NCI-H1105 treated with DMSO at 0.1 percent for 48 hours (cell line): ENCODE measurements at regions not wholly inside any gene's neighbourhood (a gene's known extent, or its start where the extent isn't known, plus 50 kb on each side); places are given as distances from the start of the nearest gene placed in this dataset.
A peak's percentile ranks its signal among the peaks of the same experiment; 100 is the strongest.

Experiments
- DNase-seq: peaks from one replicate; lab custom pipeline; 2025; lab: John Stamatoyannopoulos, UW

DNA sequence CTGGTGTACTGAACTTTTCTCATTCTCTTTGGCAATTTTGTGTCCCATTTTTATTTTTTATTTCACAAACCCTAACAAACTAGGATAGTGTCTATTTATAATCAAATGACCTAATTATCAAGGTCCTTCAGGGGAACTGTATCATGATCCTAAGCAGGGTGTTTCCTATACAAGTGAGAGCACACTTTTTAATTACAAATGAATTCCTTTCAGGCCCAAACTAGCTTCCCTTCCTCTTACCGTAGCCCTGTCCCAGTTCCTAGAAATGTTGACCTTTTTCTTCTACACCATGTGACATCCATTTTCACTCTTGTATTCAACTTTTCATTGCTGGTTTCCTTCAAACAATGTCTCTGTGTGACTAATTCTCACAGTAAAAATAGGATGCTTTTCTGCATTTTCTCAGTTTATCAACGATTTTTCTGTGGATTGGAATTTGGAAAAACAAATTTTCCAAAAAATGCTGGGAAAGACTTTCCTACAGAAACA lies 411.4 kb downstream of the CCDC91 start:
- no peak for DNase-seq

DNA sequence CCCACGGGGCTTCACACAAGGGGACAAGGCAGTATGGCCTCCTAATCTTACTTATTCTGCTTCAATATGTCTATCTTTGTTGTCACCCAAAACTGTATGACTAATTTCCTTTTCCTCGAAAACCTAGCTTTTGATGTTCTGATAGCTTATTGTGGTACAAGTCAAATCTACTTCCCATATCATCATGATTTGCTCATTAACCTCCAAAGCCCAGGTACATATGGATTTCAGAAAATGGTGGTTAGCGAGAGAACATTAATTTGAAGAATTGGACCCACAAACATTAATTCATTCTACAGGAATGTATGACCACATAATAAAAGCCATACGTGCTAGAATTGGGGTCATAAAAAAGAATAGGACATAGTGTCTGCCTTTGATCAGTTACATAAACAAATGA lies 412.5 kb downstream of the CCDC91 start:
- no peak for DNase-seq

DNA sequence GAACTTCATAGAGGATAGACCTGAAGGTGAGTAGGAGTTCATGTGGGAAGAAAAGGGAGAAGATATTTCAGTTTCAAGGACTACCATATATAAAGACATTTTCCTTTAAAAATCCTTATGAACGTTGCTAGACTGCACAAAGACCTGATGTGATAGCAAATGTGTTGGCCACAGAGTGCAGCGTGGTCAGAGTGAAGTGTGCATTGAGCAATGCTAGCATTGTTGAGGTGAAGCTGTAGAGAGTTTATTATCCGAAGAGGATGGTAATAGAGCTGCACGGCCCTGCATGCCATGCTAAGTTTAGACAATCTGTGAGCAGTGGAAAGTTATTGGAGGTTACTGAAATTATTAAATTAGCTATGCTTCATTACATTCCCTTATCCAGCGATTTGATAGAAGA lies 413.0 kb downstream of the CCDC91 start:
- DNase-seq: no peak

DNA sequence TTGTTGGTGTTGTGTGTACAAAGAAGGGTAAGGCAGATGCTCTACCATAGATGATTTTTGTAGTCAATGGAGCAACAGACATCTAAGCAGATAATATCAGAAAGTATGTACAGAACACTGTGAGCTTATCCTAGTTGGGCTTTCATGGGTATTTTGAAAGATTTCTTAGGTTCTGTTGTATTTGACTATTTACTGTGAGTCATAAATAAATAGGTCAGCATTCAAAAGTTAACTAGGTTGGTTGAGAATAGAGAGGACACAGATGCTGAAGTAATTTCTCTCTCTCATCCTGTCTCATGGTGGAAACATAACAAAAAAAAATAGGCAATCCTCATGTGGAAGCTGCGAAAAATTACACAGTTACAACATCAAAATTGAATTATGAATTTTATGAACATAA lies 413.5 kb downstream of the CCDC91 start:
- no peak for DNase-seq

DNA sequence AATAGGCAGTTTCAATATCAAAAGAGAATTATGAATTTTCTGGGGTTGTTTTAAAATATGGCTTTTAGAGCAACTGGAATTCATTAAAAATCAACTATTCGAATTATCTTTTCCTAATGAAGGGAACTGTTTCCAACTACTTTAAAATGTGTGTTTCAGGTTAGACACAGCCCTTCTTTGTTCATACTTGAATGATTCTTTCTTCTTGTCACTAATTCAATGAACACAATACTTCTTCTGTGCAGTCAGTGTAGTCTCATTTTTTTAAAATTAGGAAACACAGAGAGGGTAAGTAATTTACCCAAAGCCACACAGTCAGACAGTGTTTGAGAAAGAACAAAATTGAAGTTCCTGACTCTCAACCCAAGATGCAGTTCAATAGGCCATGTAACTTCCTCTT lies 414.0 kb downstream of the CCDC91 start:
- no peak for DNase-seq

DNA sequence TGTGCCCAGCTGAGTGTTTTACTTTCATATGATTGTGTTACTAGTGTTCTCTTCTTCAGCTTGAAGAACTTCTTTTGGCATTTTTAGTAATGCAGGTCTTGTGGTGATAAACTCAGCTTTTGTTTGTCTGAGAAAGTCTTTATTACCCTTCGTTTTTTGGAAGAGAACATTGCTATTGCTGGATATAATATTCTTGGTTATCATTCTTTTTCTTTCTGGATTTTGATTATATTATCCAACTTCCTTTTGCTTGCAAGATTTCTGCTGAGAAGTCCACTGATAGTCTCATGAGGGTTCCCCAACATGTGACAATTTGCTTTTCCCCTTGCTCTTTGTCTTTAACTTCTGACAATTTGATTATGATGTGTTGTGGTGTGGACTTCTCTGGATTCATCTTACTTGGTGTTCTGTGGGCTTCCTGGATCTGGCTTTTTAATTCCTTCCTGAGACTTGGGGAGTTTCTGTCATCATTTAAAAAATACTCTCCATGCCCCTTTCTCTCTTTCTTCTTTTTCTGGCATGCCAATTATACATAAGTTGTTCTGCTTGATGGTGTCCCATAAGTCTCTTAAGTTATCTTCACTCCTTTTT lies 416.8 kb downstream of the CCDC91 start:
- no peak for DNase-seq

DNA sequence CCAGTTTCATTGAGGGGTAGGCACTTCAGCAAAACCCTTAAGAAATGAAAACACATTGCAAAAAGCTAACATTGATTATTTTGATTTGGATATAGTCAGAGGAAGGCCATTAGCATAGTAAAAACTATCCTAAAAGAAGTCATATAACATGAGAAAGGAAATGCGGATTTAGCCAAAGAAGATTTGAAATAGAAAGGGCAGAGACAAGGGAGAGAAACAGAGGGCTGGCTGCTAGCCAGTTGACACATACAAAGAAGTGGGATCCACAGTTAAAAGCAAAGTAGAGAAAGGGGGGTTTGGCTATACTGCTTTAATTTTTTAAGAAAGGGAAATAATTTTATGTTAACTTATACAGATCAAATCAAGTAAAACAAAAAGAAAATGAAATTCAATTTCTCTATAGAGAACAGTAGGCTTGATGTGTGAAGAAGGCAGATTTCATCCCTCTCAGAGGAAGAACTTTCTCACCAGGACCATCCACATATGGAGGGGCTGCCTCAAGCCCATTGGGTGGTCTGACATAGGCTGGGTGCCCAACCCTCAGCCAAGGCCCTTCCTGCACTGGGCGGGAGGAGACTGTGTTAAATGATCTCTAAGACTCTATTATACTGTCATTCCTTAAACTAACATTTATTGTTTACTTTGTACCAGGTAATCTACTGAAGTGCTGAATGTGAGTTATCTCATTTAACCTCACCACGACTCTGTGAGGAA lies 420.3 kb downstream of the CCDC91 start:
- DNase-seq: no peak

DNA sequence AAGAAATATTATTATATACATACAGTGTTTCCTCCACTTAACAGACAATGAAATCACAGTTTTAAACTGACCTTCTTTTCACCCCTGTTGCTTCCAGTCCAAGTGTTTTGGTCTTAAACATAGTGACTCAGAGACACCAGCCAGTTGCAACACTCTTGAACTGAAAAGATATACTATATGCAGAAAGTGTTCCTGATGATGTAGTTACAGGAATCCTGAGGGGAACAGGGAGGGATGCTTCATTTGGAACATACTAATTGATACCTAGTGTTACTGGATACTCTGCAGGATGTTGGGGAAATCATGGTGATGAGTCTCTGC lies 420.8 kb downstream of the CCDC91 start:
- DNase-seq: no peak

DNA sequence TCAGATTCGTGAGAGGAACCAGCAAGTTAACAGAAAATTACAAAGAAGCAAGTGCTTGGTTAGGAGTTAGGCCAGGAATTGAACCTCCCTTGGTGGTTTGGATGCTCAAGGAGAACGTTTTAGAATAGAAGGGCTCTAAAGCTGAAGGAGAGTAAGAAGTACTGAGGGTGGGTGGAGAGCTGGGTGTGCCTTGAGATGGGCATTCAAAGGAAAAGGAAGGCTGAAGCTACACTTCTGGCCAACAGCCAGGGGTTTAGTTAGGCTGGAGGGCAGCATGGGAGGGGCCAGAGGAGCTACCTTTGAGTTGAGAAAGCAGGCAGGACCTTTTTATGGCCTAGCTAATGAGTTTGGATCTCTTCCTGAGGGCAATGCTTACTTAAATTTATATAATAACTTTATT lies 421.2 kb downstream of the CCDC91 start:
- no peak for DNase-seq

DNA sequence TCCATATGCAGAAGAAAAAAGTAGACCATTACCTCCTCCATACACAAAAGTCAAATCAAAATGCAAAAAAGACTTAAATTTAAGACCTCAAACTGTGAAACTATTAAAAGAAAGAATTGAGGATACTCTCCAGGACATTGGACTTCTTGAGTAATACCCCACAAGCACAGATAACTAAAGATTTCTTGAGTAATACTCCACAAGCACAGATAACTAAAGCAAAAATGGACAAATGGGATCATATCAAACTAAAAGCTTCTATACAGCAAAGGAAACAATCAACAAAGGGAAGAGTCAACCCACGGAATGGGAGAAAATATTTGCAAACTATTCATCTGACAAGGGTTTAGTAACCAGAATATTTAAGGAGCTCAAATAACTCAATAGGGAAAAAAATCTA lies 427.9 kb downstream of the CCDC91 start:
- no peak for DNase-seq

DNA sequence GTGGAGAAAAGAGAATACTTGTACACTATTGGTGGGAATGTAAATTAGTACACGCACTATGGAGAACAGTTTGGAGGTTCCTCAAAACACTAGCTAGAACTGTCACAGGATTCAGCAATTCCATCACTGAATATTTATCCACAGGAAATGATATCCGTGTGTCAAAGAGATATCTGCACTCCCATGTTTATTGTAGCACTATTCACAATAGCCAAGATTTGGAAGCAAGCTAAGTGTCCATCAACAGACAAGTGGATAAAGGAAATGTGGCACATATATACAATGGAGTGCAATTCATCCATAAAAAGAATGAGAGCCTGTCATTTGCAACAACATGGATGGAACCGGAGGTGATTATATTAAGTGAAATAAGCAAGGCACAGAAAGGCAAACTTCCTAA lies 428.5 kb downstream of the CCDC91 start:
- no peak for DNase-seq

DNA sequence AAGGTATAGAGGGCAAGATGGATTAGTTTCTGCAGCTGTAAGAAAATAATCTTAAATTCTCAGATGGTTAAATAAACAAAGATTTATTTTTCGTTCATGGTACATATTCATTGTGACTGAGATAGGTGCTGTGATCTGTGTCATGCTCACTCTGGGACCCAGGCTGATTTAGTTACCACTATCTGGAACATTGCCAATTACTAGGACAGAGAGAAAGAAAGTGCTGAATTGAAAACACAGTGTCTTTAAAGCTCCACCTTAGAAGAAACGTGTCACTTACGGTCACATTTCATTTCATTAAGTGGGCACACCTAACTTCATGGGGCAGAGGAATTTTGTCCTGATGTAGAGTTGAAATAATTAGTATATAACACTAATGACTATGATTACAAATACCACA lies 430.0 kb downstream of the CCDC91 start:
- peak; percentile 25 for DNase-seq

DNA sequence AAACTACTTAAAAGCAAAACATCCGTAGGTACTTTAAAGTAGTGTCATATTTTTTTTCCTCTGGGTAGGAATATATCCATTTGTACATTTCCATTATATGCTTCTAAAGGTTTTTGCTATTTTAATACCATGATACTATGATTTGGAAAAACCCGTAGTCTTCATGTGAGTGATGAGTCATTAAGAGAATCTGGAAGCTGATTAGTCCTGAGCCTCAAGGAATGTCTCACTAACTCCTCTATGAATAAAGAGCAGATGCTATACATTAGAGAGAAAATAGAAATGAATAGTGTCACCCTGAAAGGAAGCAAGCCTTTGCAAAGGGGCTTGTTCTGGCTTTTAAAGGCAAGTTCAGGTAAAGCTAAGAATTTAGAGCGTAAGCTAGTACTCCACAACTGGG lies 432.1 kb downstream of the CCDC91 start:
- no peak for DNase-seq

DNA sequence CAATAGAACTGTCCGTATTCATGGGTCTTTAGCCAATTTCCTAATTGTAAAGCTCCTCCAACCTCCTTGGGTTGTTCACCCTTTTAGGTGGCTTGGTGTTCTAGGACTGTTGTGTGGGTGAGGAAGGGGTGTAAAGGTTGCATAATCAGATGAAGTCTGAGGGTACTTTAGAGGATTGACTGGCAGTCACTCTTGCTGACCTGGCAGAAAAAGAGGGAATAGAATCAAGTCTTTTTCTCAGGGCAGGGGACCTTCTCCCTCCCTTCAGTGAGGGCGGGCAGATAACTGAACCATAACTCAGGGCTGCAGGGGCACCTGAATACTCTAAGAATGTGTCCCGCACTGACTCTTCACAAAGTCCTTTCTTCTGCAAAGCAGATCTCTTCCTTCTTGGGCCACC lies 436.2 kb downstream of the CCDC91 start:
- no peak for DNase-seq

DNA sequence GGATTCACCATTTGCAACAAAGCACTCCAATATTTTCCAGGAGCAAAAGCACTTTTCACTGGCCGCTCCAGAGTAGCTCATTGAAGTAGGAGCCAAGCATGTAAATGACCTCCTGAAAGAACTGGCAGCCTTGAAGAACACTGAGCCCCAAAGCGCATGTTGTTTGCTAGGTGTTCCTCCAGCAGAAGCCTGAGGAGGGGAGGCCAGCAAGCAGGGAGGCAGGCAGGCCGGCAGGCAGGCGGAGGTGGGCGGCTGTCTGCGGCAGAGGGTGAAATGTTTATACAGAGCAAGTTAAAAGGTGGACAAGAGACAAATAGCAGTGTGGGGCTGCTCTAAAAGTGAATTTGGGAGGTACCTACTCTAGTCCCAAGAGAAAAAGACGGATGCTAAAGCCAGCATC lies 439.4 kb downstream of the CCDC91 start:
- DNase-seq: no peak

DNA sequence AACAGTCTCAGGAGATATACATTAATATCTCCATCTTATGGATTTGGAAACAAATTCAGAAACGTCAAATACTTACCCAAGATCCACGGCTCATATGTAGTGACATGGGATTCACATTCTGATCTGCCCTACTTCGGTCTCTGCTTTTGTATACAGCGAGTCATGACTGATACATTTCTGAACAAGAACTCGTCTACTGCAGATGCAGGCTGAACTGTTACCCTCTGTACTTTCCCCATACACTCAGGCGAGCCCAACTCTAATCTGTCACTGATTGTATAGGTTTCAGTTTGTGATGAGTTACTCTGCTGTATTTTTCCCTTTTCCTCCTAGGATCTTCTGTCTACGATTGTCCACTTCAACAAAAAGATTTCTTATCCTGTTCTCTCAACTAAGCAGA lies 441.6 kb downstream of the CCDC91 start:
- DNase-seq: no peak

DNA sequence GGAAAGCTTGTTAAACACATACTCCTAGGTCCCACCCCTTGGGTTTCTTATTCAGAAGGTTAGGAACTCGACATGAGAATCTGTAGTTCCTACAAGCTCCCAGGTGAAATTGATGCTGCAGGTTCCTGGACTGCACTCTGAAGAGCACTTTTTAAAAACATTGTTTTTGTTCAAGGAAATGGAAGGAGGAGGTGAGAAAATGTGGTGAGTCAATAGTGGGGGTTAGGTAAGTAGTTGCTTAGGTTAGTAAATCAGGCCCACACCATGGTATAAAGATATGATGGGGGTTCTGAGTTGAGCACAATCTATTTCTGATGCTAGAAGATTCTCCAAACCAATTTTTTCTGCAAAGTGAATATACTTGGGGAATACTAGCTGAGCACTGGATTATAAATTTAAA lies 450.3 kb downstream of the CCDC91 start:
- DNase-seq: no peak

DNA sequence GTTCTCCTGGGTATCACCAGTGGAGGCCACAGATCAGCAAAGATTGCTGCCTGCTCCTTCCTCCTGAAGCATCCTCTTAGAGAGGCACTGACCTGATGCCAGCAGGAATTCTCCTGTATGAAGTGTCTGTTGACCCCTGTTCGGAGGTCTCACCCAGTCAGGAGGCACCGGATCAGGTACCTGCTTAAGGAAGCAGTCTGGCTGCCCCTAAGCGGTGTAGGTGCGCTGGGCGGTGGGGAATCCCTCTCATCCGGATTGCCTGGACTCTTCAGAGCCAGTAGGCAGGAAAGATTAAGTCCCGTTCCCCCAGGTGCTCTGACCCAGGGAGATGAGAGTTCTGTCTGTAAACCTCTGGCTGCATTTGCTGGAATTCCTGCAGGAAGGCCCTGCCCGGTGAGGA lies 455.2 kb downstream of the CCDC91 start:
- DNase-seq: no peak

DNA sequence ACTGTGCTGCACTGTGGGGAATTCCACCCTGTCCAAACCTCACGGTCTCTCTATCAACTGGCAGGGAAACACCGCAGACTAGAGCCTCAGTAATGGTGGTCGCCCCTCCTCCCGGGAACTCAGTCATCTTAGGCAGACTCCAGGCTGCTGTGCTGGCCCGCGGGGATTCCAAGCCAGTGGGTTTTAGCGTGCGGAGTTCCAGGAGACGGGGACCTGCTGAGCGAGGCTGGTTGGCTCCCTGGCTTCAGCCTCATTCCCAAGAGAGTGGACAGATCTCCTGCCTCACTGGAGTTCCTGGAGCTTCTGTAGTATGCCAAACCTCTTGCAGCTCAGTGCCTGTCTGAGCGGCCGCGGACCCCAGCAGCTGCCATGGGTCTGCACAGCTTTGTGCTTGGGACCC lies 455.6 kb downstream of the CCDC91 start:
- DNase-seq: no peak

DNA sequence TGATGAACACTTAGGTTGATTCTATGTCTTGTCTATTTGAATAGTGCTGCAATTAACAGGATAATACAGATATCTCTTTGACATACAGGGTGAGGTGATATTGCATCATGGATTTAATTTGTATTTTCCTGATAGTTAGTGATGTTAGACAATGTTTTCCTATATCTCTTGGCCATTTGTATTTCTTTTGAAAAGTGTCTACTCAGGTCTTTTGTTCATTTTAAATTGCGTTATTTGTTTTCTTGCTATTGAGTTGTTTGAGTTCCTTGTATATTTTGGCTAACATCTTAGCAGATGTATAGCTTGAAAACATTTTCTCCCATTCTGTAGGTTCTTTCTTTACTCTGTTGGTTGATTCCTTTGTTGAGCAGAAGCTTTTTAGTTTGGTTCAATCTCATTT lies 460.6 kb downstream of the CCDC91 start:
- no peak for DNase-seq

DNA sequence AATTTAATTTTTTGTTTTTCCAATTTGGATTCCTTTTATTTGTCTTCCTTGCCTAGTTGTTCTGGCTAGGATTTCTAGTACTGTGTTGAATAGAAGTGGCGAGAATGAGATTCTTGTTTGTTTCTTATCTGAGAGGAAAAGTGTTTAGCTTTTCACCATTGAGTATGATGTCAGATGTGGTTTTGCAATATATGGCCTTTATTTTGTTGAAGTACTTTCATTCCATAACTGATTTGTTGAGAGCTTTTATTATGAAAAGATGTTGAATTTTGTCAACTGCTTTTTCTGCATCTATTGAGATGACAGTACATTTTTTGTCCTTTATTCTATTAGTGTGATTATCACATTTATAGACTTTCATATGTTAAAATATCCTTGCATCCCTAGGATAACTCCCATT lies 462.0 kb downstream of the CCDC91 start:
- DNase-seq: no peak

DNA sequence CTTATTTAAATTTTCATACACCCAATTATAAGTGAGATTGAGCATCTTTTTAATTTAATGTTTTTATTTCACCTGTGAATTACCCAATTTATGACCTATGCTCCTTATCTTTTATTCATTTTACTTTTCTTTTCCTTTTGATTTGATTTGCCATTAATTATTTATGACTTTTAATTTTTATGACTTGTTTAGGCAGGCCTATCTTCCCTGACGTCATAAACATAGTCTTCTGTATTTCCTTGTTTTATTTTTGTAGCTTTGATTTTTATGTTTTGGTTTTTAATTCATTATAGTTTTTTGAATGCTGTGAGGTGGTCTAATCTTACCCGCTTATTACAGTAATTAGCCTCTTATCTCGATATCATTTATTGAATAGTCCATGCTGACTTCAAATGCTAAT lies 467.1 kb upstream of the FAR2 start:
- DNase-seq: no peak

DNA sequence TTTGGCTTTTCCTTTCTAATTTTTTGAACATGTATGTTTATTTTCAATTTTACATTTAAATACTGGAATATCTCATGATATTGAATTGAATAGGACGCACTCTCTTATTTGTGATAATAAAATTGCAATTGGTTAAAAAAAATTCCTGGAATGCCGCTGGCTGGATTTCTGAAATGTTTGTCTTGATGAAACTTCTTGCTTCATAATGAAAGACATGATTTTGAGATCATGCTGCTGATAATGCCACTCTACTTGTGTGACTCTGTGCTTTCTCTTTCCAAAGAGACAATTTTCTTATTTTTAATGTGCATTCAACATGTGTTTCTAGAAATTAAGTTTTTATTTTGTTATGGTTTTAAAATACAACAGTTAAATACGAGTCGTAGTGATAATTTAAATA lies 465.7 kb upstream of the FAR2 start:
- DNase-seq: no peak
